ENCODE measurements at regions not wholly inside any gene's neighbourhood (a gene's known extent, or its start where the extent isn't known, plus 50 kb on each side); places are given as distances from the start of the nearest gene placed in this dataset.
"Not testable (repeated sequence)": the region's sequence is repeated elsewhere in the genome, so short reads cannot be mapped to it uniquely, and the experiment has no call there.

GRCh38 chr19:31483226-31483857, 134.1 kb upstream of the TSHZ3 start:
- TF ChIP-seq GABPA (IDR thresholded peaks at IDR 0.05; ENCODE audit: low read depth) (no peak), POLR2AphosphoS5 (IDR thresholded peaks at IDR 0.05; ENCODE audit: low read depth) (no peak), SPI1 (IDR thresholded peaks at IDR 0.05; ENCODE audit: borderline replicate concordance, low read depth) (no peak)
- TF ChIP-seq, protein P1, sequence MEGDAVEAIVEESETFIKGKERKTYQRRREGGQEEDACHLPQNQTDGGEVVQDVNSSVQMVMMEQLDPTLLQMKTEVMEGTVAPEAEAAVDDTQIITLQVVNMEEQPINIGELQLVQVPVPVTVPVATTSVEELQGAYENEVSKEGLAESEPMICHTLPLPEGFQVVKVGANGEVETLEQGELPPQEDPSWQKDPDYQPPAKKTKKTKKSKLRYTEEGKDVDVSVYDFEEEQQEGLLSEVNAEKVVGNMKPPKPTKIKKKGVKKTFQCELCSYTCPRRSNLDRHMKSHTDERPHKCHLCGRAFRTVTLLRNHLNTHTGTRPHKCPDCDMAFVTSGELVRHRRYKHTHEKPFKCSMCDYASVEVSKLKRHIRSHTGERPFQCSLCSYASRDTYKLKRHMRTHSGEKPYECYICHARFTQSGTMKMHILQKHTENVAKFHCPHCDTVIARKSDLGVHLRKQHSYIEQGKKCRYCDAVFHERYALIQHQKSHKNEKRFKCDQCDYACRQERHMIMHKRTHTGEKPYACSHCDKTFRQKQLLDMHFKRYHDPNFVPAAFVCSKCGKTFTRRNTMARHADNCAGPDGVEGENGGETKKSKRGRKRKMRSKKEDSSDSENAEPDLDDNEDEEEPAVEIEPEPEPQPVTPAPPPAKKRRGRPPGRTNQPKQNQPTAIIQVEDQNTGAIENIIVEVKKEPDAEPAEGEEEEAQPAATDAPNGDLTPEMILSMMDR (IDR thresholded peaks at IDR 0.05; ENCODE audit: insufficient read depth, low read length), result no peak
- TF ChIP-seq, protein P2, sequence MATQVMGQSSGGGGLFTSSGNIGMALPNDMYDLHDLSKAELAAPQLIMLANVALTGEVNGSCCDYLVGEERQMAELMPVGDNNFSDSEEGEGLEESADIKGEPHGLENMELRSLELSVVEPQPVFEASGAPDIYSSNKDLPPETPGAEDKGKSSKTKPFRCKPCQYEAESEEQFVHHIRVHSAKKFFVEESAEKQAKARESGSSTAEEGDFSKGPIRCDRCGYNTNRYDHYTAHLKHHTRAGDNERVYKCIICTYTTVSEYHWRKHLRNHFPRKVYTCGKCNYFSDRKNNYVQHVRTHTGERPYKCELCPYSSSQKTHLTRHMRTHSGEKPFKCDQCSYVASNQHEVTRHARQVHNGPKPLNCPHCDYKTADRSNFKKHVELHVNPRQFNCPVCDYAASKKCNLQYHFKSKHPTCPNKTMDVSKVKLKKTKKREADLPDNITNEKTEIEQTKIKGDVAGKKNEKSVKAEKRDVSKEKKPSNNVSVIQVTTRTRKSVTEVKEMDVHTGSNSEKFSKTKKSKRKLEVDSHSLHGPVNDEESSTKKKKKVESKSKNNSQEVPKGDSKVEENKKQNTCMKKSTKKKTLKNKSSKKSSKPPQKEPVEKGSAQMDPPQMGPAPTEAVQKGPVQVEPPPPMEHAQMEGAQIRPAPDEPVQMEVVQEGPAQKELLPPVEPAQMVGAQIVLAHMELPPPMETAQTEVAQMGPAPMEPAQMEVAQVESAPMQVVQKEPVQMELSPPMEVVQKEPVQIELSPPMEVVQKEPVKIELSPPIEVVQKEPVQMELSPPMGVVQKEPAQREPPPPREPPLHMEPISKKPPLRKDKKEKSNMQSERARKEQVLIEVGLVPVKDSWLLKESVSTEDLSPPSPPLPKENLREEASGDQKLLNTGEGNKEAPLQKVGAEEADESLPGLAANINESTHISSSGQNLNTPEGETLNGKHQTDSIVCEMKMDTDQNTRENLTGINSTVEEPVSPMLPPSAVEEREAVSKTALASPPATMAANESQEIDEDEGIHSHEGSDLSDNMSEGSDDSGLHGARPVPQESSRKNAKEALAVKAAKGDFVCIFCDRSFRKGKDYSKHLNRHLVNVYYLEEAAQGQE (IDR thresholded peaks at IDR 0.05; ENCODE audit: insufficient replicate concordance, low read depth), result no peak
- H3K27ac ChIP-seq (replicated peaks), result no peak overlapping the region
- no peak for DNase-seq (ENCODE audit: low read depth in 1 of 2, low spot score in 1 of 2)
- H3K4me3 ChIP-seq (replicated peaks; ENCODE audit: insufficient read depth, low read length), result no peak overlapping the region
- no peaks in the 10 kb centered on the region for H3K27me3 ChIP-seq (ENCODE audit: insufficient read depth, poor library complexity, severe bottlenecking)

GRCh38 chr19:31484858-31485410, 135.7 kb upstream of the TSHZ3 start:
- H3K27ac ChIP-seq (replicated peaks); DNase-seq (ENCODE audit: low read depth in 1 of 2, low spot score in 1 of 2); H3K4me3 ChIP-seq (replicated peaks; ENCODE audit: insufficient read depth, low read length); H3K27me3 ChIP-seq (ENCODE audit: insufficient read depth, poor library complexity, severe bottlenecking): not testable (repeated sequence)

DNA sequence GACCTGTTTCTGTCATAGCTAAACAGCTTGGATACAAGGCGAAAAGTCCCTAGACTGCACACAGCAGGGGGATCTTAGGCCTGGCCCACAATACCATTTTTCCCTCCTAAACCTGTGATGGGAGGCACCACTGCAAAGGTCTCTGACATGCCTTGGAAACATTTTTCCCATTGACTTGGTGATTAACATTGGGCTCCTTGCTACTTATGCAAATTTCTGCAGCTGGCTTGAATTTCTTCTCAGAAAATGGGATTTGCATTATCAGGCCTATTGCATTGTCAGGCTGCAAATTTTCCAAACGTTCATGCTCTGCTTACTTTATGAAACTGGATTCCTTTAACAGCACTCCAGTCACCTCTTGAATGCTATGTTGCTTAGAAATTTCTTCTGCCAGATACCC, 136.2 kb upstream of the TSHZ3 start:
- no peak overlapping the region for H3K4me3 ChIP-seq (replicated peaks; ENCODE audit: insufficient read depth, low read length)
- no peak for TF ChIP-seq POLR2AphosphoS5 (IDR thresholded peaks at IDR 0.05; ENCODE audit: low read depth)
- TF ChIP-seq, protein P2 (IDR thresholded peaks at IDR 0.05; ENCODE audit: insufficient replicate concordance, low read depth), result no peak
- no peak for TF ChIP-seq GABPA (IDR thresholded peaks at IDR 0.05; ENCODE audit: low read depth)
- TF ChIP-seq, protein P1 (IDR thresholded peaks at IDR 0.05; ENCODE audit: insufficient read depth, low read length), result no peak
- TF ChIP-seq SPI1 (IDR thresholded peaks at IDR 0.05; ENCODE audit: borderline replicate concordance, low read depth), result no peak

GRCh38 chr19:31491242-31491641, 142.0 kb upstream of the TSHZ3 start:
- no peak for TF ChIP-seq POLR2AphosphoS5 (IDR thresholded peaks at IDR 0.05; ENCODE audit: low read depth)
- no peak for TF ChIP-seq SPI1 (IDR thresholded peaks at IDR 0.05; ENCODE audit: borderline replicate concordance, low read depth)
- no peak for TF ChIP-seq GABPA (IDR thresholded peaks at IDR 0.05; ENCODE audit: low read depth)
- TF ChIP-seq, protein P1 (IDR thresholded peaks at IDR 0.05; ENCODE audit: insufficient read depth, low read length), result no peak
- TF ChIP-seq, protein P2 (IDR thresholded peaks at IDR 0.05; ENCODE audit: insufficient replicate concordance, low read depth), result no peak
- H3K27ac ChIP-seq (replicated peaks), result no peak overlapping the region
- H3K27me3 ChIP-seq (ENCODE audit: insufficient read depth, poor library complexity, severe bottlenecking), result no peaks in the 10 kb centered on the region
- no peak overlapping the region for H3K4me3 ChIP-seq (replicated peaks; ENCODE audit: insufficient read depth, low read length)
- no peak for DNase-seq (ENCODE audit: low read depth in 1 of 2, low spot score in 1 of 2)

More for the DNA sequence above, 136.2 kb upstream of the TSHZ3 start:
- Histone ChIP-seq H3K27ac (replicated peaks) (no peak overlapping the region), H3K27me3 (ENCODE audit: insufficient read depth, poor library complexity, severe bottlenecking) (no peaks in the 10 kb centered on the region)
- DNase-seq (ENCODE audit: low read depth in 1 of 2, low spot score in 1 of 2), result no peak

Data from HL-60 (cell line).